Body of pancreas (tissue), 4 donors: ENCODE measurements at regions not wholly inside any gene's neighbourhood (a gene's known extent, or its start where the extent isn't known, plus 50 kb on each side); places are given as distances from the start of the nearest gene placed in this dataset.

Experiments
- POLR2A ChIP-seq, 3 donors: fragments of 450-650 bp; IDR thresholded peaks; one replicate each; pipeline ENCODE4 v1.6.1; 2016; ENCODE audit warnings: antibody characterized with exemption in 3 of 3, mild to moderate bottlenecking in 2 of 3
- TF ChIP-seq, protein P1 (sequence below), 7 experiments: fragments of 450-650 bp in 4 of 7; fragments of 200-600 bp in 3 of 7; sonication (generic) in 3 of 7; IDR thresholded peaks; one replicate each; pipeline ENCODE4 v1.5.1; 2016 to 2019; ENCODE audit warnings: antibody characterized with exemption in 7 of 7

DNA sequence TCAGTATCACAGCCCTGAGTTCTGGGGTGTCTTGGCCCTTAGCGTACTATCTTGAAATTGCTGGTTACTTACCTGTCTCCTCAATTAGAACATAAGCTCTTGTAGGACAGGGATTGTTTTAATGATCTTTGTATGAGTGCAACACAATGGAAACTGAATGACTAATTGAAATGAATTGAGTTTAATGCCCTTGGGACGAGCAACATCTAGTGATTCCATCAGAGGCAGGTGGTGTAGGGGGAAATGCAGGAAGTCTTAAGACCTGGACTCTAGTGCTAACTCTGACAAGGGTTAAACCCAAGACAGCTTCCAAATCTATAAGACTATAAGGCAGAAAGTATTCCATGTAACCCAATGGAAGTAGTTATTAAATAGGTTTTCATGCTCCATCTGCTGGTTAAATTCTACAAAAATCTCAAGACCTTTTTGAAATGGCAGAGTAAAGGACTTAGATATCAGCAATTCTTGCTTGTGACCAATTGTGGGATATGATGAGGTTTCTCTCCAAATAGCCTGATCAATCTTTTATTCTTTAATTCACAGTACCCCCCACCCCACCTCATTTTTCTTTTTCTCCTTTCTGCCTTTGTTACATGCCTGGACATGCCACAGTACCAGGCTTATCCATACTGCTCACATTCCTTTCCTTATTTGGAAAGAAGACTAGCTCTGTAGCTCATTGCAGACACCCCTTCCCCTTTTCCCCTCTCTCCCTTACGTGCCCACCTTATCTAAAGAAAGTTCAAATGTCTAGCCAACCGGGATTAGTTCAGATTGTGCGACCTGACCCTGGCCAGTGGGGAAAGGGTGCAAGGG, 340.8 kb downstream of the PAPSS1 start:
- TF ChIP-seq, protein P1, sequence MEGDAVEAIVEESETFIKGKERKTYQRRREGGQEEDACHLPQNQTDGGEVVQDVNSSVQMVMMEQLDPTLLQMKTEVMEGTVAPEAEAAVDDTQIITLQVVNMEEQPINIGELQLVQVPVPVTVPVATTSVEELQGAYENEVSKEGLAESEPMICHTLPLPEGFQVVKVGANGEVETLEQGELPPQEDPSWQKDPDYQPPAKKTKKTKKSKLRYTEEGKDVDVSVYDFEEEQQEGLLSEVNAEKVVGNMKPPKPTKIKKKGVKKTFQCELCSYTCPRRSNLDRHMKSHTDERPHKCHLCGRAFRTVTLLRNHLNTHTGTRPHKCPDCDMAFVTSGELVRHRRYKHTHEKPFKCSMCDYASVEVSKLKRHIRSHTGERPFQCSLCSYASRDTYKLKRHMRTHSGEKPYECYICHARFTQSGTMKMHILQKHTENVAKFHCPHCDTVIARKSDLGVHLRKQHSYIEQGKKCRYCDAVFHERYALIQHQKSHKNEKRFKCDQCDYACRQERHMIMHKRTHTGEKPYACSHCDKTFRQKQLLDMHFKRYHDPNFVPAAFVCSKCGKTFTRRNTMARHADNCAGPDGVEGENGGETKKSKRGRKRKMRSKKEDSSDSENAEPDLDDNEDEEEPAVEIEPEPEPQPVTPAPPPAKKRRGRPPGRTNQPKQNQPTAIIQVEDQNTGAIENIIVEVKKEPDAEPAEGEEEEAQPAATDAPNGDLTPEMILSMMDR (IDR thresholded peaks at IDR 0.05): no peak
- TF ChIP-seq POLR2A (IDR thresholded peaks at IDR 0.05): no peak
